HEK293 (cell line): ENCODE measurements at regions not wholly inside any gene's neighbourhood (a gene's known extent, or its start where the extent isn't known, plus 50 kb on each side); places are given as distances from the start of the nearest gene placed in this dataset.

Experiments
- KLF17 ChIP-seq: fragments of 450-650 bp; formaldehyde crosslinking; IDR thresholded peaks from 2 replicates; pipeline ENCODE4 v1.5.1; 2016; ENCODE audit warnings: missing biosample characterization, missing genetic modification characterization
- KLF7 ChIP-seq: fragments of 450-650 bp; formaldehyde crosslinking; IDR thresholded peaks from 2 replicates; pipeline ENCODE4 v1.5.1; 2016; ENCODE audit warnings: missing biosample characterization, missing genetic modification characterization, borderline replicate concordance
- SCRT1 ChIP-seq: fragments of 450-650 bp; formaldehyde crosslinking; IDR thresholded peaks from 2 replicates; pipeline ENCODE4 v1.5.1; 2016; ENCODE audit warnings: missing biosample characterization, missing genetic modification characterization, borderline replicate concordance
- ZBTB10 ChIP-seq: fragments of 450-650 bp; formaldehyde crosslinking; IDR thresholded peaks from 2 replicates; pipeline ENCODE4 v1.5.1; 2016; ENCODE audit warnings: missing biosample characterization, missing genetic modification characterization
- ZBTB44 ChIP-seq: fragments of 450-650 bp; IDR thresholded peaks from 2 replicates; pipeline ENCODE4 v1.5.1; 2018; ENCODE audit warnings: missing biosample characterization, mild to moderate bottlenecking, missing genetic modification characterization
- ZNF114 ChIP-seq: fragments of 450-650 bp; formaldehyde crosslinking; IDR thresholded peaks from 2 replicates; pipeline ENCODE4 v1.5.0; 2017; ENCODE audit warnings: missing biosample characterization, missing genetic modification characterization
- ZNF140 ChIP-seq: fragments of 450-650 bp; formaldehyde crosslinking; IDR thresholded peaks from 2 replicates; pipeline ENCODE4 v1.5.1; 2016; ENCODE audit warnings: missing biosample characterization, missing genetic modification characterization
- ZNF175 ChIP-seq: fragments of 450-650 bp; formaldehyde crosslinking; IDR thresholded peaks from 2 replicates; pipeline ENCODE4 v1.5.1; 2016; ENCODE audit warnings: missing biosample characterization, missing genetic modification characterization
- ZNF211 ChIP-seq: fragments of 450-650 bp; formaldehyde crosslinking; IDR thresholded peaks from 2 replicates; pipeline ENCODE4 v1.5.1; 2016; ENCODE audit warnings: low read depth, missing biosample characterization, missing genetic modification characterization
- ZNF214 ChIP-seq: fragments of 450-650 bp; formaldehyde crosslinking; IDR thresholded peaks from 2 replicates; pipeline ENCODE4 v1.5.1; 2017; ENCODE audit warnings: missing biosample characterization, mild to moderate bottlenecking, missing genetic modification characterization, borderline replicate concordance
- ZNF23 ChIP-seq: fragments of 450-650 bp; formaldehyde crosslinking; IDR thresholded peaks from 2 replicates; pipeline ENCODE4 v1.5.1; 2016; ENCODE audit warnings: missing biosample characterization, missing genetic modification characterization, borderline replicate concordance
- ZNF26 ChIP-seq: fragments of 450-650 bp; formaldehyde crosslinking; IDR thresholded peaks from 2 replicates; pipeline ENCODE4 v1.5.1; 2016; ENCODE audit warnings: missing biosample characterization, missing genetic modification characterization
- ZNF341 ChIP-seq: fragments of 450-650 bp; formaldehyde crosslinking; IDR thresholded peaks from 2 replicates; pipeline ENCODE4; 2016; ENCODE audit warnings: low read depth, missing biosample characterization, missing genetic modification characterization
- ZNF366 ChIP-seq: fragments of 450-650 bp; formaldehyde crosslinking; conservative IDR thresholded peaks from 2 replicates; pipeline ENCODE4 v1.5.1; 2016; ENCODE audit warnings: missing biosample characterization, missing genetic modification characterization
- ZNF426 ChIP-seq: fragments of 450-650 bp; formaldehyde crosslinking; IDR thresholded peaks from 2 replicates; pipeline ENCODE4 v1.5.1; 2017; ENCODE audit warnings: missing biosample characterization, missing genetic modification characterization, mild to moderate bottlenecking, inconsistent platforms, moderate library complexity
- ZNF530 ChIP-seq: fragments of 450-650 bp; formaldehyde crosslinking; IDR thresholded peaks from 2 replicates; pipeline ENCODE4 v1.5.1; 2016; ENCODE audit warnings: low read depth, missing biosample characterization, missing genetic modification characterization
- ZNF596 ChIP-seq: fragments of 450-650 bp; IDR thresholded peaks from 2 replicates; pipeline ENCODE4 v1.5.0; 2018; ENCODE audit warnings: missing biosample characterization, mild to moderate bottlenecking, missing genetic modification characterization, moderate library complexity
- ZNF677 ChIP-seq: fragments of 450-650 bp; IDR thresholded peaks from 2 replicates; pipeline ENCODE4 v1.5.0; 2018; ENCODE audit warnings: missing biosample characterization, mild to moderate bottlenecking, missing genetic modification characterization, moderate library complexity
- ZNF692 ChIP-seq: fragments of 450-650 bp; formaldehyde crosslinking; IDR thresholded peaks from 2 replicates; pipeline ENCODE4 v1.5.1; 2016; ENCODE audit warnings: missing biosample characterization, missing genetic modification characterization
- ZNF747 ChIP-seq: fragments of 450-650 bp; formaldehyde crosslinking; IDR thresholded peaks from 2 replicates; pipeline ENCODE4 v1.5.1; 2016; ENCODE audit warnings: missing biosample characterization, missing genetic modification characterization
- ZSCAN5A ChIP-seq: fragments of 450-650 bp; formaldehyde crosslinking; IDR thresholded peaks from 2 replicates; pipeline ENCODE4 v1.5.1; 2016; ENCODE audit warnings: missing biosample characterization, missing genetic modification characterization

- TF ChIP-seq ZBTB10 (tag by site-specific recombination) (peak; percentile 53; the same call in 1 of the 2 replicates), KLF17 (tag by site-specific recombination) (peak; percentile 71), ZNF366 (tag by site-specific recombination) (no peak), ZSCAN5A (tag by site-specific recombination) (no peak), ZNF211 (tag by site-specific recombination) (no peak), ZNF114 (no peak), ZNF214 (no peak), ZNF140 (tag by site-specific recombination) (no peak), ZNF426 (tag by site-specific recombination) (no peak), ZNF530 (tag by site-specific recombination) (no peak), ZNF26 (no peak), ZNF692 (tag by site-specific recombination) (0 out of 2 replicates have a peak, but pooled peaks have one; percentile 37), ZNF677 (no peak), ZNF596 (tag by site-specific recombination) (no peak), KLF7 (no peak), ZNF23 (tag by site-specific recombination) (no peak), ZNF341 (tag by site-specific recombination) (no peak), SCRT1 (tag by site-specific recombination) (no peak), ZNF747 (tag by site-specific recombination) (no peak), ZNF175 (tag by site-specific recombination) (no peak), ZBTB44 (tag by site-specific recombination) (peak; percentile 47; the same call in 1 of the 2 replicates)
These were observed 73.9 kb upstream of the LEP start (continued) for GRCh38 chr7:128167042-128167701.
